Neutrophil (primary cell): ENCODE measurements at regions not wholly inside any gene's neighbourhood (a gene's known extent, or its start where the extent isn't known, plus 50 kb on each side); places are given as distances from the start of the nearest gene placed in this dataset.

Experiments
- H3K27ac ChIP-seq: fragments of 200-600 bp; sonication (generic); 2 replicates; pipeline ENCODE4 v1.5.1; 2016; ENCODE audit warnings: mild to moderate bottlenecking, moderate library complexity
- H3K27me3 ChIP-seq: fragments of 200-600 bp; sonication (generic); 2 replicates; pipeline ENCODE4 v1.6.0; 2016; ENCODE audit warnings: mild to moderate bottlenecking
- H3K36me3 ChIP-seq: fragments of 200-600 bp; sonication (generic); 2 replicates; pipeline ENCODE4 v1.5.1; 2017
- H3K4me1 ChIP-seq, 2 experiments: fragments of 200-600 bp in 1 of 2; sonication (generic) in 1 of 2; 1 replicate in 1 of 2; 2 replicates in 1 of 2; pipeline versions ENCODE4 v1.5.1 to v1.6.1; 2013 to 2016; ENCODE audit warnings: low read depth in 1 of 2, low read length in 1 of 2, mild to moderate bottlenecking in 1 of 2, moderate library complexity in 1 of 2; ENCODE audit not compliant: control insufficient read depth in 1 of 2, insufficient read depth in 1 of 2
- H3K4me3 ChIP-seq, 2 experiments: fragments of 200-600 bp in 1 of 2; sonication (generic) in 1 of 2; 1 replicate in 1 of 2; 2 replicates in 1 of 2; pipeline ENCODE4 v1.5.1; 2013 to 2016; ENCODE audit warnings: low read depth in 1 of 2, low read length in 1 of 2, mild to moderate bottlenecking in 1 of 2, moderate library complexity in 1 of 2
- H3K9me3 ChIP-seq: fragments of 200-600 bp; sonication (generic); 2 replicates; pipeline ENCODE4 v1.5.1; 2016
- TF ChIP-seq, protein P1 (sequence below): fragments of 200-600 bp; sonication (generic); IDR thresholded peaks from 2 replicates; pipeline ENCODE4 v1.5.1; 2016; ENCODE audit warnings: antibody characterized with exemption

GRCh38 chr1:55560266-55560665 lies 345.1 kb upstream of the USP24 start:
- Histone ChIP-seq H3K27ac (no peak overlapping the region), H3K9me3 (no peaks in the 10 kb centered on the region), H3K4me1 (no peaks in the 10 kb centered on the region), H3K27me3 (no peaks in the 10 kb centered on the region), H3K4me3 (no peak overlapping the region), H3K36me3 (no peaks in the 10 kb centered on the region)
- TF ChIP-seq, protein P1, sequence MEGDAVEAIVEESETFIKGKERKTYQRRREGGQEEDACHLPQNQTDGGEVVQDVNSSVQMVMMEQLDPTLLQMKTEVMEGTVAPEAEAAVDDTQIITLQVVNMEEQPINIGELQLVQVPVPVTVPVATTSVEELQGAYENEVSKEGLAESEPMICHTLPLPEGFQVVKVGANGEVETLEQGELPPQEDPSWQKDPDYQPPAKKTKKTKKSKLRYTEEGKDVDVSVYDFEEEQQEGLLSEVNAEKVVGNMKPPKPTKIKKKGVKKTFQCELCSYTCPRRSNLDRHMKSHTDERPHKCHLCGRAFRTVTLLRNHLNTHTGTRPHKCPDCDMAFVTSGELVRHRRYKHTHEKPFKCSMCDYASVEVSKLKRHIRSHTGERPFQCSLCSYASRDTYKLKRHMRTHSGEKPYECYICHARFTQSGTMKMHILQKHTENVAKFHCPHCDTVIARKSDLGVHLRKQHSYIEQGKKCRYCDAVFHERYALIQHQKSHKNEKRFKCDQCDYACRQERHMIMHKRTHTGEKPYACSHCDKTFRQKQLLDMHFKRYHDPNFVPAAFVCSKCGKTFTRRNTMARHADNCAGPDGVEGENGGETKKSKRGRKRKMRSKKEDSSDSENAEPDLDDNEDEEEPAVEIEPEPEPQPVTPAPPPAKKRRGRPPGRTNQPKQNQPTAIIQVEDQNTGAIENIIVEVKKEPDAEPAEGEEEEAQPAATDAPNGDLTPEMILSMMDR = no peak

DNA sequence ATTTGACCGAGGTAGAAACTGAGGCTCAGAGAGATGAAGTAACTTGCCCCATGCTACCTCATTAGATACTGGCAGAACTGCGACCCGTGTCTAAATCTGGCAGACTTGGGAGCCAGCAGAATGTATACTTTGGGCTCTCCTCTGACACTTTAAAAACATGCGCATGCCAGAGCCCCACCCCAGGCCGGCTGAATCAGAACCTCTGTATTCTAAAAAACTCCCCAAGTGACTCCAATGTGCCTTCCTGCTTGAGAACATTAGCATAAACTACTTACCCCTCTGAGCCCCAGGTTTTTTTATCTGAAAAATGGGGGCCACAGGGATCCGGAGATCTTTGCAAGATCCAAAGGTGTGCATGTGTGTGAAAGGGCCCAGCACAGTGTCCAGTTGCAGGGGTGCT lies 344.7 kb upstream of the USP24 start:
- TF ChIP-seq, protein P1 = no peak
- no peaks in the 10 kb centered on the region for H3K9me3 ChIP-seq
- H3K27me3 ChIP-seq = no peaks in the 10 kb centered on the region
- no peak overlapping the region for H3K27ac ChIP-seq
- H3K36me3 ChIP-seq = no peaks in the 10 kb centered on the region
- H3K4me1 ChIP-seq = no peaks in the 10 kb centered on the region
- H3K4me3 ChIP-seq = no peak overlapping the region

- Histone ChIP-seq H3K4me1 (no peaks in the 10 kb centered on the region), H3K4me3 (no peak overlapping the region), H3K9me3 (no peaks in the 10 kb centered on the region), H3K27me3 (no peaks in the 10 kb centered on the region), H3K27ac (no peak overlapping the region), H3K36me3 (no peaks in the 10 kb centered on the region)
- TF ChIP-seq, protein P1 = no peak
Measured at GRCh38 chr1:55559161-55559611, 344.0 kb upstream of the USP24 start.

GRCh38 chr1:55558515-55558914 lies 343.4 kb upstream of the USP24 start:
- Histone ChIP-seq H3K27ac (no peak overlapping the region), H3K36me3 (no peaks in the 10 kb centered on the region), H3K27me3 (no peaks in the 10 kb centered on the region), H3K4me1 (no peaks in the 10 kb centered on the region), H3K4me3 (no peak overlapping the region), H3K9me3 (no peaks in the 10 kb centered on the region)
- TF ChIP-seq, protein P1 = no peak

DNA sequence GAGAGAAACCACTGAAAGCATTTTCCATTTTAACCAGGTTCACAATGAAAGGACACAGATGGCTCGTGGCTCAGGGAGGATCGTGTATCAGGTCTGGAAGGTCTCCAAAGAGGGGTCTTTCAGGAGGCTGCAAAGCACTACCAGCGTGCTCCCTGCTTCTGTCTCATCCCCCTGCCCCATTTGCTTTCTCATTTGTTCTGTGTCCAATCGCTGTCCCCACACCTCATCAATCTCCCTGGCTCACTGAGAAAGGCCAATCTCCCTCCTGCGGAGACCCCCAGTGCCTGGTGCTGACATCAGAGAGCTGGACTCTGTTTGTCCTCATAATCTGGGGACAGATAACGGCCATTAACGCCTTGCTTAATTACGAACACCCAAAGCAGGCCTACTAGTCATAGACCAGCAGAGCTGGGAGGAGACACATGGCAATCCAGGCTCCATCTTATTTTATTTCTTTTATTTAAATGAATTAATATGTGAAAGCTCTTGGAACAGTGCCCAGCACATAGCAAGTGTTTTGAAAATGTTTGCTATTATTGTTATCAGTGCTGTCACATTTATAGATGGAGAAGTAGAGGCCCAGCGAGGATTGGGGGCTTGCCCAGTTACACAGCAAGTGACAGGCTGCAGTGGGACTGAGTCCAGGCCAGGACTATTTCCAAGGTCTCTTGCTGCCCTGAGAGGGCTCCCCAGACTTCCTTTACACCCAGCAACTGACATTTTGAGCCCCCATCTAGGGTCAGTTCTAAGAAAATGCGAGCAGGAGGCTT lies 341.0 kb upstream of the USP24 start:
- TF ChIP-seq, protein P1 = no peak
- no peak overlapping the region for H3K4me3 ChIP-seq

More for the DNA sequence above, 341.0 kb upstream of the USP24 start:
- no peak overlapping the region for H3K27ac ChIP-seq
- H3K27me3 ChIP-seq = no peaks in the 10 kb centered on the region
- H3K4me1 ChIP-seq = no peaks in the 10 kb centered on the region
- no peaks in the 10 kb centered on the region for H3K9me3 ChIP-seq
- no peaks in the 10 kb centered on the region for H3K36me3 ChIP-seq
